ENCODE measurements at regions not wholly inside any gene's neighbourhood (a gene's known extent, or its start where the extent isn't known, plus 50 kb on each side); places are given as distances from the start of the nearest gene placed in this dataset.
A peak's percentile ranks its signal among the peaks of the same experiment; 100 is the strongest.

GRCh38 chr9:89743573-89744254, 138.9 kb downstream of the GADD45G start:
- H2BK5ac ChIP-seq (ENCODE audit: low read depth, low read length): no peak overlapping the region
- H3K4ac ChIP-seq (replicated peaks; ENCODE audit: insufficient read length, low read depth, low read length): no peak overlapping the region
- no peak overlapping the region for H2AK5ac ChIP-seq (ENCODE audit: low read depth, low read length)
- 64% methylated on average over 8 of the region's 8 CpGs; no CpG with 5 or more reads in 1 of the 2 experiments for WGBS, 2 experiments (ENCODE audit: extremely low coverage in 1 of 2, insufficient coverage in 1 of 2, insufficient read length in 1 of 2, insufficient replicate concordance in 2 of 2, low coverage in 1 of 2, low lambda C conversion rate in 2 of 2, missing lambda C conversion rate in 1 of 2)
- H4K8ac ChIP-seq (ENCODE audit: extremely low read depth, insufficient read depth, low read length): no peak overlapping the region
- H2BK20ac ChIP-seq (ENCODE audit: low read length): no peak overlapping the region
- ChIA-PET POLR2A (ENCODE audit: partially characterized antibody) (interaction anchor here (1.4 to 3.2 kb wide), 2 partner anchors 66 to 139 kb away, joined by 5 to 25 read pairs; partner anchors contain the start of gene GADD45G), CTCF (ENCODE audit: partially characterized antibody) (interaction anchor here (0.6 to 2.7 kb wide), 27 partner anchors 9 to 359 kb away, joined by 3 to 15 read pairs (median 4); no protein-coding TSS in a partner anchor)
- H3K27me3 ChIP-seq (replicated peaks in 1 of 4; ENCODE audit: control insufficient read depth in 3 of 4, extremely low read depth in 1 of 4, insufficient read depth in 3 of 4, low read length in 3 of 4): no peaks in the 10 kb centered on the region
- H3K9me3 ChIP-seq (ENCODE audit: insufficient read depth in 2 of 2, low read depth in 1 of 2, low read length in 1 of 2): no peaks in the 10 kb centered on the region
- no peak overlapping the region for H2BK15ac ChIP-seq (ENCODE audit: low read length)
- H3K27ac ChIP-seq (ENCODE audit: low read depth, low read length): no peak overlapping the region
- DNase-seq (ENCODE audit: low read depth in 1 of 2, low spot score in 2 of 2) (peak; percentile 9 to 61), FAIRE-seq (no peak)
- no peak overlapping the region for H3K9ac ChIP-seq (replicated peaks in 1 of 4; ENCODE audit: extremely low read depth in 1 of 4, low read depth in 3 of 4, low read length in 3 of 4)
- H3K79me1 ChIP-seq (ENCODE audit: low read depth, low read length): no peaks in the 10 kb centered on the region
- no peak overlapping the region for H3K4me3 ChIP-seq (ENCODE audit: extremely low read depth in 1 of 4, insufficient read depth in 2 of 4, low read depth in 3 of 4, low read length in 4 of 4)
- H3K4me1 ChIP-seq (replicated peaks in 1 of 4; ENCODE audit: control insufficient read depth in 3 of 4, insufficient read depth in 4 of 4, low read length in 3 of 4): peaks cover 0 to 9% (median under 1%) of the 10 kb centered on the region in 4 experiments; a peak in 4 of 7 replicates
- H4K91ac ChIP-seq (replicated peaks; ENCODE audit: insufficient read length, low read length): no peak overlapping the region
- H3K56ac ChIP-seq (replicated peaks; ENCODE audit: insufficient read length, low read depth, low read length): no peak overlapping the region
- no peak overlapping the region for H3K14ac ChIP-seq (ENCODE audit: insufficient read length)
- no peaks in the 10 kb centered on the region for H4K20me1 ChIP-seq (replicated peaks in 1 of 2; ENCODE audit: control insufficient read depth in 1 of 2, insufficient read depth in 2 of 2, low read length in 2 of 2)
- no peak overlapping the region for H4K5ac ChIP-seq (ENCODE audit: insufficient read length, low read depth, low read length)
- no peak overlapping the region for H2BK12ac ChIP-seq (ENCODE audit: low read depth, low read length)
- H3K18ac ChIP-seq (ENCODE audit: extremely low read depth, low read length): no peak overlapping the region
- no peaks in the 10 kb centered on the region for H3K23me2 ChIP-seq (ENCODE audit: low read depth, low read length)
- H2AFZ ChIP-seq (ENCODE audit: low read length): no peak overlapping the region
- H3K36me3 ChIP-seq (ENCODE audit: control insufficient read depth in 2 of 4, insufficient read depth in 4 of 4, low read length in 3 of 4): no peaks in the 10 kb centered on the region
- H2BK120ac ChIP-seq (replicated peaks; ENCODE audit: low read depth, low read length): no peak overlapping the region
- peak; percentile 24 to 41 (median 34); a peak in 3 of 4 replicates for TF ChIP-seq CTCF (IDR thresholded peaks at IDR 0.05; ENCODE audit: control extremely low read depth in 1 of 3, insufficient read depth in 1 of 3, low read depth in 1 of 3, low read length in 3 of 3)
- TF ChIP-seq RBBP5 (IDR thresholded peaks at IDR 0.05; ENCODE audit: borderline replicate concordance, low read depth, low read length): no peak
- TF ChIP-seq MAX (IDR thresholded peaks at IDR 0.05): no peak
- TF ChIP-seq YY1 (IDR thresholded peaks at IDR 0.05; ENCODE audit: low read depth, low read length): no peak
- no peak for TF ChIP-seq NANOG (IDR thresholded peaks at IDR 0.05; ENCODE audit: insufficient read depth, low read depth, low read length, poor library complexity, severe bottlenecking)
- TF ChIP-seq NRF1 (IDR thresholded peaks at IDR 0.05; ENCODE audit: low read depth, low read length): no peak
- TF ChIP-seq RAD21 (IDR thresholded peaks at IDR 0.05 in 1 of 2, conservative IDR thresholded peaks at IDR 0.05 in 1 of 2; ENCODE audit: low read depth in 2 of 2, low read length in 2 of 2): peak; percentile 27 to 45; a peak in 2 of 4 replicates
- H3K4me2 ChIP-seq (ENCODE audit: insufficient read depth in 1 of 2, low read depth in 2 of 2, low read length in 2 of 2): no peak overlapping the region
- peaks cover 0 to 2% of the 10 kb centered on the region in 2 experiments; a peak in 1 of 4 replicates for H3K79me2 ChIP-seq (ENCODE audit: control insufficient read depth in 1 of 2, insufficient read depth in 2 of 2, low read length in 2 of 2)
- no peak overlapping the region for H3K23ac ChIP-seq (ENCODE audit: insufficient read length)

Measured in H1 (cell line).